HL-60 (cell line): ENCODE measurements at regions not wholly inside any gene's neighbourhood (a gene's known extent, or its start where the extent isn't known, plus 50 kb on each side); places are given as distances from the start of the nearest gene placed in this dataset.

ENCODE experiments used
- GABPA ChIP-seq: IDR thresholded peaks from 2 replicates; pipeline ENCODE4 v1.6.1; 2012; ENCODE audit warnings: low read depth
- POLR2AphosphoS5 ChIP-seq: IDR thresholded peaks from 2 replicates; pipeline ENCODE4 v1.6.1; 2012; ENCODE audit warnings: low read depth
- SPI1 ChIP-seq: IDR thresholded peaks from 2 replicates; pipeline ENCODE4 v1.6.1; 2012; ENCODE audit warnings: low read depth, mild to moderate bottlenecking, borderline replicate concordance
- TF ChIP-seq, protein P1 (sequence below): IDR thresholded peaks from one replicate; pipeline ENCODE4 v1.5.1; 2011; ENCODE audit warnings: low read length, control low read depth, inconsistent platforms; ENCODE audit not compliant: insufficient read depth
- TF ChIP-seq, protein P2 (sequence below): IDR thresholded peaks from 2 replicates; pipeline ENCODE4 v1.6.1; 2012; ENCODE audit warnings: low read depth; ENCODE audit not compliant: insufficient replicate concordance

DNA sequence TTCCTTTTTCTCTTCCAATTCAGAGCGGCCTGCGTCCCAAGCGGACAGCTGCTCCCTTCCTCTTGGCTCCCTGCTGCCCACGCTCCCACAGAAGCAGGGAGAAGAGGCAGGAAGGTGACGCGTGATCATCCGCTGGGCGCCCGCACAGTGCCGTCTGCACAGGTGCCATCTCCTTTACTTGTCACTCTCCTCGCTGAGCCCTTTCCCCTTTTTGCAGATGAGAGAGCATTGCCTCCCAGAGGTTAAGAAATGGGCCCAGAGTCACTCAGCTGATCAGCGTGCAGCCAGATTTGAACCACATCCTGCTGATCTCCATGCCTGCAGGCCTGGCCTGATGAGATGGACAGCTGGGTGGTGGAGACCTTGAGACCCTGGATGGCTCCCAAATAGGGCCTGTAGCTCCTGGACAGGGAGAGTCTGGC is 299.8 kb downstream of the SEC14L1 start:
- TF ChIP-seq POLR2AphosphoS5 (peak; percentile 76), GABPA (no peak), SPI1 (peak; percentile 55; the same call in 1 of the 2 replicates)
- TF ChIP-seq, protein P1, sequence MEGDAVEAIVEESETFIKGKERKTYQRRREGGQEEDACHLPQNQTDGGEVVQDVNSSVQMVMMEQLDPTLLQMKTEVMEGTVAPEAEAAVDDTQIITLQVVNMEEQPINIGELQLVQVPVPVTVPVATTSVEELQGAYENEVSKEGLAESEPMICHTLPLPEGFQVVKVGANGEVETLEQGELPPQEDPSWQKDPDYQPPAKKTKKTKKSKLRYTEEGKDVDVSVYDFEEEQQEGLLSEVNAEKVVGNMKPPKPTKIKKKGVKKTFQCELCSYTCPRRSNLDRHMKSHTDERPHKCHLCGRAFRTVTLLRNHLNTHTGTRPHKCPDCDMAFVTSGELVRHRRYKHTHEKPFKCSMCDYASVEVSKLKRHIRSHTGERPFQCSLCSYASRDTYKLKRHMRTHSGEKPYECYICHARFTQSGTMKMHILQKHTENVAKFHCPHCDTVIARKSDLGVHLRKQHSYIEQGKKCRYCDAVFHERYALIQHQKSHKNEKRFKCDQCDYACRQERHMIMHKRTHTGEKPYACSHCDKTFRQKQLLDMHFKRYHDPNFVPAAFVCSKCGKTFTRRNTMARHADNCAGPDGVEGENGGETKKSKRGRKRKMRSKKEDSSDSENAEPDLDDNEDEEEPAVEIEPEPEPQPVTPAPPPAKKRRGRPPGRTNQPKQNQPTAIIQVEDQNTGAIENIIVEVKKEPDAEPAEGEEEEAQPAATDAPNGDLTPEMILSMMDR, result no peak
- TF ChIP-seq, protein P2, sequence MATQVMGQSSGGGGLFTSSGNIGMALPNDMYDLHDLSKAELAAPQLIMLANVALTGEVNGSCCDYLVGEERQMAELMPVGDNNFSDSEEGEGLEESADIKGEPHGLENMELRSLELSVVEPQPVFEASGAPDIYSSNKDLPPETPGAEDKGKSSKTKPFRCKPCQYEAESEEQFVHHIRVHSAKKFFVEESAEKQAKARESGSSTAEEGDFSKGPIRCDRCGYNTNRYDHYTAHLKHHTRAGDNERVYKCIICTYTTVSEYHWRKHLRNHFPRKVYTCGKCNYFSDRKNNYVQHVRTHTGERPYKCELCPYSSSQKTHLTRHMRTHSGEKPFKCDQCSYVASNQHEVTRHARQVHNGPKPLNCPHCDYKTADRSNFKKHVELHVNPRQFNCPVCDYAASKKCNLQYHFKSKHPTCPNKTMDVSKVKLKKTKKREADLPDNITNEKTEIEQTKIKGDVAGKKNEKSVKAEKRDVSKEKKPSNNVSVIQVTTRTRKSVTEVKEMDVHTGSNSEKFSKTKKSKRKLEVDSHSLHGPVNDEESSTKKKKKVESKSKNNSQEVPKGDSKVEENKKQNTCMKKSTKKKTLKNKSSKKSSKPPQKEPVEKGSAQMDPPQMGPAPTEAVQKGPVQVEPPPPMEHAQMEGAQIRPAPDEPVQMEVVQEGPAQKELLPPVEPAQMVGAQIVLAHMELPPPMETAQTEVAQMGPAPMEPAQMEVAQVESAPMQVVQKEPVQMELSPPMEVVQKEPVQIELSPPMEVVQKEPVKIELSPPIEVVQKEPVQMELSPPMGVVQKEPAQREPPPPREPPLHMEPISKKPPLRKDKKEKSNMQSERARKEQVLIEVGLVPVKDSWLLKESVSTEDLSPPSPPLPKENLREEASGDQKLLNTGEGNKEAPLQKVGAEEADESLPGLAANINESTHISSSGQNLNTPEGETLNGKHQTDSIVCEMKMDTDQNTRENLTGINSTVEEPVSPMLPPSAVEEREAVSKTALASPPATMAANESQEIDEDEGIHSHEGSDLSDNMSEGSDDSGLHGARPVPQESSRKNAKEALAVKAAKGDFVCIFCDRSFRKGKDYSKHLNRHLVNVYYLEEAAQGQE, result no peak
